Uterus (tissue), 2 donors: ENCODE measurements at regions not wholly inside any gene's neighbourhood (a gene's known extent, or its start where the extent isn't known, plus 50 kb on each side); places are given as distances from the start of the nearest gene placed in this dataset.

ENCODE experiments used
- CTCF ChIP-seq, 4 experiments: fragments of 200-600 bp in 2 of 4; fragments of 450-650 bp in 2 of 4; sonication (generic) in 2 of 4; IDR thresholded peaks; one replicate each; pipeline ENCODE4 v1.5.1; 2016 to 2019; ENCODE audit warnings: antibody characterized with exemption in 4 of 4, mild to moderate bottlenecking in 2 of 4, moderate library complexity in 1 of 4
- POLR2A ChIP-seq, 2 donors: fragments of 450-650 bp; IDR thresholded peaks; one replicate each; pipeline ENCODE4 v1.6.1; 2016; ENCODE audit warnings: antibody characterized with exemption in 2 of 2, mild to moderate bottlenecking in 1 of 2, moderate library complexity in 1 of 2

GRCh38 chr4:174404677-174405076, 117.6 kb downstream of the HPGD start:
- TF ChIP-seq POLR2A (IDR thresholded peaks at IDR 0.05) (no peak), CTCF (IDR thresholded peaks at IDR 0.05) (no peak)
